KBM-7 (cell line): ENCODE measurements at regions not wholly inside any gene's neighbourhood (a gene's known extent, or its start where the extent isn't known, plus 50 kb on each side); places are given as distances from the start of the nearest gene placed in this dataset.

Experiments used
- DNase-seq: peaks from one replicate; pipeline ENCODE4 v3.0.0-alpha.2; 2015
- in situ Hi-C: fragments of 300-500 bp; cut with MboI; formaldehyde crosslinking; loops from 2 replicates; pipeline ENCODE4 v1.14.3; 2020; ENCODE audit warnings: low sequenced_read_pairs, low pct_unique_long_range_greater_than_20kb, mixed read lengths

DNA sequence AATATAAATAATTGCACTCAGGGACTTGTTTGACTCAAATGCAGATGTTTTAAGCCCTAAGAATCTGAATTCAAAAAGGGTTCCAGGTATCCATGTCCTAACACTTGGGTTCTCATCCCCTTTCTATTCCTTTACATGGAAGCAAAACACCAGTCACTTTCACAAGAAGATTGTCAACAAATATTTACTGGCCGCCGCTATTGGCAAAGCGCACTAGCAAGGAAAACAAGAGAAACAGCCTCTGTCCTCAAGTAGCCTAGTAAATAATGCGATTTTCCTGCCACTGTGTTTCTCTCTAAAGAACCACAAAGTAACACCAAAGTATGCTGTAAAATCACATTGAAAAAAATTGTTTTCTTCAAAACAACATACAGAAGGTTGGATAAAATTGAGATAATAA is 66.7 kb upstream of the EZH2 start:
- in situ Hi-C loops, result loop anchor here (25.0 kb wide), 2 partner anchors 439 to 689 kb away; no protein-coding TSS in a partner anchor

DNA sequence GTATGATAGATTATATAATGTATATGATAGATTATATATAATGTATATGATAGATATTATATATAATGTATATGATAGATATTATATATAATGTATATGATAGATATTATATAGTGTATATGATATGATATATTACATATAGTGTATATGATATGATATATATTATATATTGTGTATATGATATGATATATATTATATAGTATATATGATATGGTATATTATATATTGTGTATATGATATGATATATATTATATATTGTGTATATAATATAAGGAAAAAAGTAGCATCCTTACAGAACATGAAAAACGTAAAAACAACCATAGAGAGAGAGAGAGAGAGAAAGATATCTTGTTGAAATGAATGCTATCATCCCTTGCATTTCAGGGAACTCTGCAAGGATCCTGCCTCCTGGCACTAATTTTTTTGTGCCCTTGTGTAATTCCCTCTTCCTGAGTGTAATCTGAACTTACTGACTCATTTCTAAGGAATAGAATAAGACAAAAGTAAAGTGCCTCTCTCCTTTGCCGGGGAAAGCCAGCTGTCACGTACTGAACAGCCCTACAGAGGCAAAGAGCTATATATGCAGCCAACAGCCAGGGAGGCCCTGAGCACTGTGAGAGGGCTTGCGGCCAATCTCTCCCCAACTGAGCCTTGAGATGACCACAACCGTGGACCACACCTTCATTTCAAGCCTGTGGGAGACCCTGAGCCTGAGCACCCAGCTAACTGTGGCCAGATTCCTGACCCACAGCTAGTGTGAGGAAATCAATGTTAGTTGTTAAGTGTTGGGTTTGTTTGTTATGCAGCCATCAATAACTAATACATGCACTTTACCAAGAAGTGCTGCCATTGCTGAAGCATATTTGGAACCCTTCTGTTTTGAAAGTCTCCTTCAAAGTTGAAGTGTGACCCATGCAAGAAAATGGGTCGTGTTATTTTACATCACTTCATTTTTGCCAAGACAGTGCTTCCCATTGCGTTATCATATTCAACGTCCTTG is 61.1 kb upstream of the EZH2 start:
- in situ Hi-C loops, result no loop called here
- no peak for DNase-seq

More for the DNA sequence above, 66.7 kb upstream of the EZH2 start:
- no peak for DNase-seq

DNA sequence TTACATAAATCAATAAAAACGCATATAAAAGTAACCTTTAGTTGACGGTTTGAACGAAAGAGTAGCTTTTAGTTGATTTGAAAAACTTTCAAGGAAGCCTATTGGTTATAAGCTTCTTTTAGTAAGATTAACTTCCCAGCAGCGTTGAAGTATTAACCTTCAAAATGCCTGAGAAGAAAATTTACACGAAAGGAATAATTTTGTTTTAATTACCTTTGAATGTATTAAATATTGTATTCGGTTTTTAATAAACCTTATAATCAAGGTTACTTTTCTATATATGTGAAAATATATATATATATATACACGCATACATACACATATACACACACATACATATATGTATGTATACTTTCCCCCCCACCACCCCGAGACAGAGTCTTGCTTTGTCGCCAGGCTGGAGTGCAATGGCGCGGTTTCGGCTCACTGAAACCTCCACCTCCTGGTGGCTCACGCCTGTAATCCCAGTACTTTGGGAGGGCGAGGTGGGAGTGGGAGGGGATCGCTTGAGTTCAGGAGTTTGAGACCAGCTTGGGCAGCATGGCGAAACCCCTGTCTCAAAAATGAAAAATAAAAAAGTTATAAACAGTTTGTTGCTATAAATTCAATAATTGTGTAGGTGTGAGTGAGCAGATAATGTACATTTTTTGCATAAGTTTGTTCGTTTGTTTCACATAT is 57.6 kb upstream of the EZH2 start:
- in situ Hi-C loops, result no loop called here
- DNase-seq, result peak; percentile 93

DNA sequence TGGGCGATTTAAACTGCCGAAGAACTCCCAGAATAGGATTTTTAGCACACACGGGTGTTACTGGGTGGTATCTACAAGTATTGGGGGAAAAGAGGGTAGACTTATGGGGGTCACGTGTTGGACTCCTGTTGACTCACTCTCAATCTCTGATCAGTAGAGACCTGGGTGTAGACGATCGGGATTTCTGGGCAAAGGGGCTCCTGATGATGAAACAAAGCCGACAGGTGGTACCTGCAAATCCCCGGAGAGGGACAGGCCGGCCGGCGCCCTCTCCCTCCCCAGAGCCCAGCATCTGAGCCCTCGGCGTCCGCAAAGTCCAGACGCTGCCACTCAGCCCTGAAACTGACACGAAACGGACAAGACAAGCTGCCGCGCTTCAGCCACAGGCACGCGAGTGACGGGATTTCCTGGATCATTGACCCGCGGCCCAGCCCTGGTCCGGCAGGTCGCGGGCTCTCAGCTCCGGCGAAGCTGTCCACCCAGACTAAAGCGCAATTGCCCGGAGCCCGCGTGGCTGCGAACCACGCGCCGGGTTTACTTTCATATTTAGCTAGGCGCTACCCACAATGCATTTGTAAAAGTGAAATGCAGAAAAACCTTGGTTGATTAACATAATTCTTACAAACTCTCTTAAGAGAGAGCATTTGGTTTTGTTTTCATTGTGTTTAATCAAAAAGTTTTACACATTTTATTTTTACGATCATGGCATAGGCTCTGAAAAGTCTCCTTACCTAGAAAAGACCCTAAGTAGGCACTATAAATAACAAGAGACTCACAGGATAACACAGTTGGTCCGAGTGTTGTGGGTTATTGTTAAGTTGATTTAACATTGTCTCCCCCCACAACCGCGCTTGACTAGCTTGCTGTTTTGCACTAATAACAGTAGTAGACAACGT is 56.9 kb upstream of the EZH2 start:
- in situ Hi-C loops, result no loop called here
- DNase-seq, result peak; percentile 91

DNA sequence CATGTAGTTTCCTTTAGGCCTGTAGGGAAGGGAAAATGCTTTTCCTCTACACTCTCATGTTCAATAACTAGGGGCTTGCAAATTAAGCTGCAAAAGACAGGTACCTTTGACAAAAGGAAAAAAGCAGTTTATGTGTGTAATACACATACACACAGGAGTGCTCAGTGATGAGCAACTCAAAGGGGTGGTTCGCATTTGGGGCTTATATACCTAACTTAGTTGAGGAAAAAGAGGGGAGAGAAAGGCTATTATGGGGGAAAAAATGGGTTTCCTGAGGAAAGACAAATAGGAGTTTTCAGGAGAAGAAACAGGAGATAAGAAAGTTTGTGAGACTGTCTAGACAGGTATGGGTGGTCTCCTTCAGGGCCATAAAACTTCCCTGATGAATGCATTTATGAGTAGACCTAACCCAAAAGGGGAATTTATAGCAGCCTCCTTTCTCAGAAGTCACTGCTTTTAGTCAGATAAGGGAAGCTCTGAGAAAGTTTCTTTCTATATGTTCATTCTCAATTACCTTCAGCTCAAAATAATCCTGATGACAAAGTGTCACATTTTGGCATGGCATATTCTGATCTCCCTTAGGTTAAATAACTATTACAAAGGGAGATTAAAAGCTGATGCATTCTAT is 55.2 kb upstream of the EZH2 start:
- DNase-seq, result peak; percentile 16
- in situ Hi-C loops, result no loop called here

DNA sequence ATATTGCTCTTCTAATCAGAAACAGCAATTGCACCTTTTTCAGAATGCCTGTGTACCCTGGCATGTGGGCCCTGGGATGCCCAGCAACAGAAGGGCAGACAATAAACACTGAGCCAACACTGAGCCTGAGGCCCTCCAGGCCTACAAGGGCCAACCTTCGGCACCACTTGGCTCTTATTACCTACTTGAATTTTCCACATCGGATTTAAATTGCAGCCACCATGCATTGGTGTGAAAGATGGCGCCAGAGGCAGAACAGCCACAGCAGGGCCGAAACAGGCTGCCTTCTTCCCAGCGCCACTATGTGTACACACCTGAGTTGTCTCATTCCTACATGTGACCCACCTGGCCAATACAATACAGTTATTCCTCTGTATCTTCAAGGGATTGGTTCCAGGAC is 51.4 kb upstream of the EZH2 start:
- no peak for DNase-seq
- in situ Hi-C loops, result no loop called here
